WTC11 (cell line): ENCODE measurements at regions not wholly inside any gene's neighbourhood (a gene's known extent, or its start where the extent isn't known, plus 50 kb on each side); places are given as distances from the start of the nearest gene placed in this dataset.

Experiments
- MYBL2 ChIP-seq: sonication (generic); formaldehyde crosslinking; IDR thresholded peaks from 2 replicates; pipeline ENCODE4 v1.8.1; 2023; ENCODE audit warnings: mild to moderate bottlenecking, moderate library complexity, missing genetic modification reagents
- NR3C1 ChIP-seq: sonication (generic); formaldehyde crosslinking; conservative IDR thresholded peaks from 2 replicates; pipeline ENCODE4 v1.8.1; 2023; ENCODE audit warnings: low read depth, mild to moderate bottlenecking, missing genetic modification reagents
- SOX15 ChIP-seq: fragments of 250-450 bp; sonication (Bioruptor Pico); IDR thresholded peaks from 2 replicates; pipeline ENCODE4 v1.9.0; 2021; ENCODE audit warnings: mild to moderate bottlenecking
- TEAD1 ChIP-seq: sonication (generic); formaldehyde crosslinking; IDR thresholded peaks from 2 replicates; pipeline ENCODE4 v1.8.0; 2022; ENCODE audit warnings: mild to moderate bottlenecking, missing genetic modification reagents
- TEAD4 ChIP-seq: sonication (generic); formaldehyde crosslinking; IDR thresholded peaks from 2 replicates; pipeline ENCODE4 v1.8.0; 2022; ENCODE audit warnings: mild to moderate bottlenecking, missing genetic modification reagents
- ZNF121 ChIP-seq: sonication (generic); formaldehyde crosslinking; IDR thresholded peaks from 2 replicates; pipeline ENCODE4 v1.8.0; 2023; ENCODE audit warnings: missing genetic modification reagents
- TF ChIP-seq, protein P1 (sequence below): fragments of 200-600 bp; IDR thresholded peaks from 2 replicates; pipeline ENCODE4 v1.8.0; 2022; ENCODE audit warnings: antibody characterized with exemption
- TF ChIP-seq, protein P2 (sequence below): sonication (generic); formaldehyde crosslinking; conservative IDR thresholded peaks from 2 replicates; pipeline ENCODE4 v1.8.1; 2023; ENCODE audit warnings: mild to moderate bottlenecking, low read depth, missing genetic modification reagents, moderate library complexity
- TF ChIP-seq, protein P3 (sequence below): fragments of 250-450 bp; sonication (Bioruptor Pico); IDR thresholded peaks from 2 replicates; pipeline ENCODE4 v2.1.2; 2022; ENCODE audit warnings: mild to moderate bottlenecking, moderate library complexity
- TF ChIP-seq, protein P4 (sequence below): sonication (generic); formaldehyde crosslinking; IDR thresholded peaks from 2 replicates; pipeline ENCODE4 v1.8.0; 2022; ENCODE audit warnings: mild to moderate bottlenecking, missing genetic modification reagents
- TF ChIP-seq, protein P5 (sequence below): sonication (generic); formaldehyde crosslinking; IDR thresholded peaks from 2 replicates; pipeline ENCODE4 v1.8.1; 2022; ENCODE audit warnings: low read depth, mild to moderate bottlenecking, moderate library complexity, missing genetic modification reagents, borderline replicate concordance

DNA sequence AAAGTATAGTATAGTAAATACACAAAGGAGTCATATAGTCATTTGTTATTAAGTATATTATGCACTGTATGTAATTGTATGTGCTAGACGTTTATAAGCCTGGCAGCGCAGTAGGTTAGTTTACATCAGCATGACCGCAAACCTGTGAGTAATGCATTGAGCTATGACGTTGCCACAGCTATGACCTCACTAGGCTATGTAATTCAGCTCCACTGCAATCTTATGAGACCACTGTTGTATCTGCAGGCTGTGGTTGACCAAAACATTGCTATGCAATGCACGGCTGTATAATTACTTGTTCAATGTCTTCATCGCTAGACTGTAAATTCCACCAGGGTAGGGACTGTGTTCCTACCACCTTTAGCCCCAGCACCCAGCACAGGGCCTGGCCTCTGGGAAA, 53.2 kb upstream of the VASH1 start:
- TF ChIP-seq, protein P1, sequence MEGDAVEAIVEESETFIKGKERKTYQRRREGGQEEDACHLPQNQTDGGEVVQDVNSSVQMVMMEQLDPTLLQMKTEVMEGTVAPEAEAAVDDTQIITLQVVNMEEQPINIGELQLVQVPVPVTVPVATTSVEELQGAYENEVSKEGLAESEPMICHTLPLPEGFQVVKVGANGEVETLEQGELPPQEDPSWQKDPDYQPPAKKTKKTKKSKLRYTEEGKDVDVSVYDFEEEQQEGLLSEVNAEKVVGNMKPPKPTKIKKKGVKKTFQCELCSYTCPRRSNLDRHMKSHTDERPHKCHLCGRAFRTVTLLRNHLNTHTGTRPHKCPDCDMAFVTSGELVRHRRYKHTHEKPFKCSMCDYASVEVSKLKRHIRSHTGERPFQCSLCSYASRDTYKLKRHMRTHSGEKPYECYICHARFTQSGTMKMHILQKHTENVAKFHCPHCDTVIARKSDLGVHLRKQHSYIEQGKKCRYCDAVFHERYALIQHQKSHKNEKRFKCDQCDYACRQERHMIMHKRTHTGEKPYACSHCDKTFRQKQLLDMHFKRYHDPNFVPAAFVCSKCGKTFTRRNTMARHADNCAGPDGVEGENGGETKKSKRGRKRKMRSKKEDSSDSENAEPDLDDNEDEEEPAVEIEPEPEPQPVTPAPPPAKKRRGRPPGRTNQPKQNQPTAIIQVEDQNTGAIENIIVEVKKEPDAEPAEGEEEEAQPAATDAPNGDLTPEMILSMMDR, result no peak
- TF ChIP-seq SOX15 (CRISPR knock-in tag), result no peak
- TF ChIP-seq NR3C1 (CRISPR knock-in tag), result no peak
- TF ChIP-seq, protein P2, sequence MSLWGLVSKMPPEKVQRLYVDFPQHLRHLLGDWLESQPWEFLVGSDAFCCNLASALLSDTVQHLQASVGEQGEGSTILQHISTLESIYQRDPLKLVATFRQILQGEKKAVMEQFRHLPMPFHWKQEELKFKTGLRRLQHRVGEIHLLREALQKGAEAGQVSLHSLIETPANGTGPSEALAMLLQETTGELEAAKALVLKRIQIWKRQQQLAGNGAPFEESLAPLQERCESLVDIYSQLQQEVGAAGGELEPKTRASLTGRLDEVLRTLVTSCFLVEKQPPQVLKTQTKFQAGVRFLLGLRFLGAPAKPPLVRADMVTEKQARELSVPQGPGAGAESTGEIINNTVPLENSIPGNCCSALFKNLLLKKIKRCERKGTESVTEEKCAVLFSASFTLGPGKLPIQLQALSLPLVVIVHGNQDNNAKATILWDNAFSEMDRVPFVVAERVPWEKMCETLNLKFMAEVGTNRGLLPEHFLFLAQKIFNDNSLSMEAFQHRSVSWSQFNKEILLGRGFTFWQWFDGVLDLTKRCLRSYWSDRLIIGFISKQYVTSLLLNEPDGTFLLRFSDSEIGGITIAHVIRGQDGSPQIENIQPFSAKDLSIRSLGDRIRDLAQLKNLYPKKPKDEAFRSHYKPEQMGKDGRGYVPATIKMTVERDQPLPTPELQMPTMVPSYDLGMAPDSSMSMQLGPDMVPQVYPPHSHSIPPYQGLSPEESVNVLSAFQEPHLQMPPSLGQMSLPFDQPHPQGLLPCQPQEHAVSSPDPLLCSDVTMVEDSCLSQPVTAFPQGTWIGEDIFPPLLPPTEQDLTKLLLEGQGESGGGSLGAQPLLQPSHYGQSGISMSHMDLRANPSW (CRISPR knock-in tag), result no peak
- TF ChIP-seq, protein P3, sequence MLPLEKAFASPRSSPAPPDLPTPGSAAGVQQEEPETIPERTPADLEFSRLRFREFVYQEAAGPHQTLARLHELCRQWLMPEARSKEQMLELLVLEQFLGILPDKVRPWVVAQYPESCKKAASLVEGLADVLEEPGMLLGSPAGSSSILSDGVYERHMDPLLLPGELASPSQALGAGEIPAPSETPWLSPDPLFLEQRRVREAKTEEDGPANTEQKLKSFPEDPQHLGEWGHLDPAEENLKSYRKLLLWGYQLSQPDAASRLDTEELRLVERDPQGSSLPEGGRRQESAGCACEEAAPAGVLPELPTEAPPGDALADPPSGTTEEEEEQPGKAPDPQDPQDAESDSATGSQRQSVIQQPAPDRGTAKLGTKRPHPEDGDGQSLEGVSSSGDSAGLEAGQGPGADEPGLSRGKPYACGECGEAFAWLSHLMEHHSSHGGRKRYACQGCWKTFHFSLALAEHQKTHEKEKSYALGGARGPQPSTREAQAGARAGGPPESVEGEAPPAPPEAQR (CRISPR knock-in tag), result no peak
- TF ChIP-seq ZNF121 (CRISPR knock-in tag), result no peak
- no peak for TF ChIP-seq TEAD1 (CRISPR knock-in tag)
- TF ChIP-seq, protein P4, sequence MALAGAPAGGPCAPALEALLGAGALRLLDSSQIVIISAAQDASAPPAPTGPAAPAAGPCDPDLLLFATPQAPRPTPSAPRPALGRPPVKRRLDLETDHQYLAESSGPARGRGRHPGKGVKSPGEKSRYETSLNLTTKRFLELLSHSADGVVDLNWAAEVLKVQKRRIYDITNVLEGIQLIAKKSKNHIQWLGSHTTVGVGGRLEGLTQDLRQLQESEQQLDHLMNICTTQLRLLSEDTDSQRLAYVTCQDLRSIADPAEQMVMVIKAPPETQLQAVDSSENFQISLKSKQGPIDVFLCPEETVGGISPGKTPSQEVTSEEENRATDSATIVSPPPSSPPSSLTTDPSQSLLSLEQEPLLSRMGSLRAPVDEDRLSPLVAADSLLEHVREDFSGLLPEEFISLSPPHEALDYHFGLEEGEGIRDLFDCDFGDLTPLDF (CRISPR knock-in tag), result no peak
- TF ChIP-seq MYBL2 (CRISPR knock-in tag), result no peak
- TF ChIP-seq TEAD4, result no peak
- TF ChIP-seq, protein P5, sequence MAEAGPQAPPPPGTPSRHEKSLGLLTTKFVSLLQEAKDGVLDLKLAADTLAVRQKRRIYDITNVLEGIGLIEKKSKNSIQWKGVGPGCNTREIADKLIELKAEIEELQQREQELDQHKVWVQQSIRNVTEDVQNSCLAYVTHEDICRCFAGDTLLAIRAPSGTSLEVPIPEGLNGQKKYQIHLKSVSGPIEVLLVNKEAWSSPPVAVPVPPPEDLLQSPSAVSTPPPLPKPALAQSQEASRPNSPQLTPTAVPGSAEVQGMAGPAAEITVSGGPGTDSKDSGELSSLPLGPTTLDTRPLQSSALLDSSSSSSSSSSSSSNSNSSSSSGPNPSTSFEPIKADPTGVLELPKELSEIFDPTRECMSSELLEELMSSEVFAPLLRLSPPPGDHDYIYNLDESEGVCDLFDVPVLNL, result no peak
